ENCODE measurements at regions not wholly inside any gene's neighbourhood (a gene's known extent, or its start where the extent isn't known, plus 50 kb on each side); places are given as distances from the start of the nearest gene placed in this dataset.

DNA sequence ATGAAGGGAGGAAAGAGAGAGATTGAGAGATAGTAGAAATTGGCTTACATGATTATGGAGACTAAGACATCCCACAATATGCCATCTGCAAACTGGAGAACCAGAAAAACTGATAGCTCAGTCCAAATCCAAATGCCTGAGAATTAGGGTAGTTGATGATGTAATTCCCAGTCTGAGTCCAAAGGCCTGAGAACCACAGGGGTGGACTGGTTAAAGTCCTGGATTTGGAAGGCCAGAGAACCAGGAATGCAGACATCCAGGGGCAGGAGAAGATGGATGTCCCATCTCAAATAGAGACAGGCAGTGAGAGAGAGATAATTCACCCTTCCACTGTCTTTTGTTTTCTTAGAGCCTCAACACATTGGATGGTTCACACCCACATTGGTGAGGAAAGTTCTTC lies 345.7 kb upstream of the SPANXN4 start:
- POLR2A ChIA-PET: no interaction called here
- CTCF ChIA-PET: no interaction called here
- H3K4me3 ChIP-seq (ENCODE audit: low read depth, low read length): no peak overlapping the region
- no peaks in the 10 kb centered on the region for H3K36me3 ChIP-seq (ENCODE audit: control insufficient read depth in 2 of 2, insufficient read depth in 1 of 2, low read length in 2 of 2)
- no peaks in the 10 kb centered on the region for H3K4me1 ChIP-seq (ENCODE audit: control insufficient read depth, insufficient read depth, low read length)
- H3K27ac ChIP-seq (ENCODE audit: extremely low read depth, low read depth, low read length): no peak overlapping the region
- no peaks in the 10 kb centered on the region for H3K9me3 ChIP-seq (ENCODE audit: control insufficient read depth, insufficient read depth, low read depth, low read length)
- TF ChIP-seq BCL11A (tag by site-specific recombination; IDR thresholded peaks at IDR 0.05; ENCODE audit: low read depth) (no peak), ZNF549 (tag by site-specific recombination; IDR thresholded peaks at IDR 0.05) (no peak), ZNF792 (tag by site-specific recombination; IDR thresholded peaks at IDR 0.05) (no peak), ZXDB (tag by site-specific recombination; IDR thresholded peaks at IDR 0.05) (no peak), ZNF37A (tag by site-specific recombination; IDR thresholded peaks at IDR 0.05) (no peak), ZNF274 (IDR thresholded peaks at IDR 0.05; ENCODE audit: low read length) (no peak), ZNF274 (tag by site-specific recombination; IDR thresholded peaks at IDR 0.05; ENCODE audit: borderline replicate concordance) (no peak)

DNA sequence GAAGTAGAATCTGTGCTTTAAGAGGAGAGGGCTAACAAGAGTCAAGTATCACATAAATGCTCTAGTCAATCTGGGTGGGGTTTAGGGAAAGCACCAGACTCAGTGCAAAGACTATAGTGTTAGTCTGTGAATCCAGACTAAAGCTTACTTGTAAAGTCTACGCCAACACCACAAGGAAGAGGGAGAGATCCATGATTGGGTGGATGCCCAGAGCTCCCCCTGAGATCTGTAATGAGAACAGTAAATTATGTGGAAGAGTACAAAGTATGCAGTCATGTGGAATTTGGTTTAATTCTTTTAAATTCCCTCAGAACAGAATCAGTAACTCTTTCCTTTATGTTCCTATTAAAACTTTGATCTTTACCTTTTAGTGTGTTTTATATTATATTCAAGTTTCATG lies 354.7 kb upstream of the SPANXN4 start:
- TF ChIP-seq ZNF433 (tag by site-specific recombination; IDR thresholded peaks at IDR 0.05; ENCODE audit: low read depth) (no peak), GFI1B (tag by site-specific recombination; IDR thresholded peaks at IDR 0.05) (no peak), ZNF354C (tag by site-specific recombination; IDR thresholded peaks at IDR 0.05; ENCODE audit: borderline replicate concordance, low read depth) (no peak), ZNF398 (tag by site-specific recombination; IDR thresholded peaks at IDR 0.05) (no peak), KLF10 (tag by site-specific recombination; IDR thresholded peaks at IDR 0.05) (no peak), ZNF621 (tag by site-specific recombination; IDR thresholded peaks at IDR 0.05) (no peak), ZNF202 (tag by site-specific recombination; IDR thresholded peaks at IDR 0.05; ENCODE audit: borderline replicate concordance) (no peak), ZNF18 (tag by site-specific recombination; IDR thresholded peaks at IDR 0.05) (no peak), ZNF664 (tag by site-specific recombination; IDR thresholded peaks at IDR 0.05) (no peak), ZFHX2 (tag by site-specific recombination; conservative IDR thresholded peaks at IDR 0.05) (no peak), PATZ1 (tag by site-specific recombination; IDR thresholded peaks at IDR 0.05) (no peak), ZNF24 (tag by site-specific recombination; IDR thresholded peaks at IDR 0.05) (no peak), ZNF830 (tag by site-specific recombination; IDR thresholded peaks at IDR 0.05; ENCODE audit: low read depth) (no peak)
- TF ChIP-seq, protein P1, sequence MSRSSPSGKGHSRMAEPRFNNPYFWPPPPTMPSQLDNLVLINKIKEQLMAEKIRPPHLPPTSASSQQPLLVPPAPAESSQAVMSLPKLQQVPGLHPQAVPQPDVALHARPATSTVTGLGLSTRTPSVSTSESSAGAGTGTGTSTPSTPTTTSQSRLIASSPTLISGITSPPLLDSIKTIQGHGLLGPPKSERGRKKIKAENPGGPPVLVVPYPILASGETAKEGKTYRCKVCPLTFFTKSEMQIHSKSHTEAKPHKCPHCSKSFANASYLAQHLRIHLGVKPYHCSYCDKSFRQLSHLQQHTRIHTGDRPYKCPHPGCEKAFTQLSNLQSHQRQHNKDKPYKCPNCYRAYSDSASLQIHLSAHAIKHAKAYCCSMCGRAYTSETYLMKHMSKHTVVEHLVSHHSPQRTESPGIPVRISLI (tag by site-specific recombination; IDR thresholded peaks at IDR 0.05): no peak
- POLR2A ChIA-PET: no interaction called here

More for the DNA sequence above, 354.7 kb upstream of the SPANXN4 start:
- CTCF ChIA-PET: no interaction called here
- no peak overlapping the region for H3K27ac ChIP-seq (ENCODE audit: extremely low read depth, low read depth, low read length)
- H3K4me3 ChIP-seq (ENCODE audit: low read depth, low read length): no peak overlapping the region
- no peaks in the 10 kb centered on the region for H3K9me3 ChIP-seq (ENCODE audit: control insufficient read depth, insufficient read depth, low read depth, low read length)
- no peaks in the 10 kb centered on the region for H3K4me1 ChIP-seq (ENCODE audit: control insufficient read depth, insufficient read depth, low read length)
- no peaks in the 10 kb centered on the region for H3K36me3 ChIP-seq (ENCODE audit: control insufficient read depth in 2 of 2, insufficient read depth in 1 of 2, low read length in 2 of 2)
